Smooth muscle cell (in vitro differentiated cells): ENCODE measurements at regions not wholly inside any gene's neighbourhood (a gene's known extent, or its start where the extent isn't known, plus 50 kb on each side); places are given as distances from the start of the nearest gene placed in this dataset.

Experiments used
- DNase-seq: peaks from one replicate; lab custom pipeline; 2025; ENCODE audit not compliant: unreplicated experiment; lab: John Stamatoyannopoulos, UW
- H2AFZ ChIP-seq: fragments of 200-600 bp; sonication (generic); 2 replicates; pipeline ENCODE4 v1.6.0; 2016; ENCODE audit warnings: antibody characterized with exemption, low read depth, mild to moderate bottlenecking
- H3F3A ChIP-seq: fragments of 200-600 bp; sonication (generic); 2 replicates; pipeline ENCODE4 v1.6.0; 2017; ENCODE audit warnings: antibody characterized with exemption, low read depth
- H3K27ac ChIP-seq: fragments of 200-600 bp; sonication (generic); 2 replicates; pipeline ENCODE4 v1.5.1; 2016; ENCODE audit warnings: low read depth, mild to moderate bottlenecking
- H3K27me3 ChIP-seq: fragments of 200-600 bp; sonication (generic); 2 replicates; pipeline ENCODE4 v1.6.1; 2016; ENCODE audit warnings: low read depth, mild to moderate bottlenecking
- H3K36me3 ChIP-seq: fragments of 200-600 bp; sonication (generic); 2 replicates; pipeline ENCODE4 v1.5.1; 2016; ENCODE audit warnings: low read depth
- H3K4me1 ChIP-seq: fragments of 200-600 bp; sonication (generic); 2 replicates; pipeline ENCODE4 v1.5.1; 2016; ENCODE audit warnings: low read depth
- H3K4me2 ChIP-seq: fragments of 200-600 bp; sonication (generic); 2 replicates; pipeline ENCODE4 v1.6.0; 2016; ENCODE audit warnings: mild to moderate bottlenecking
- H3K4me3 ChIP-seq: fragments of 200-600 bp; sonication (generic); 2 replicates; pipeline ENCODE4 v1.5.1; 2016; ENCODE audit warnings: mild to moderate bottlenecking
- H3K79me2 ChIP-seq: fragments of 200-600 bp; sonication (generic); 2 replicates; pipeline ENCODE4 v1.6.0; 2016; ENCODE audit warnings: low read depth, mild to moderate bottlenecking
- H3K9ac ChIP-seq: fragments of 200-600 bp; sonication (generic); 2 replicates; pipeline ENCODE4 v1.6.0; 2016; ENCODE audit warnings: low read depth
- H3K9me3 ChIP-seq: fragments of 200-600 bp; sonication (generic); replicated peaks from 2 replicates; pipeline ENCODE4 v1.5.1; 2016; ENCODE audit warnings: low read depth
- H4K20me1 ChIP-seq: fragments of 200-600 bp; sonication (generic); 2 replicates; pipeline ENCODE4 v1.6.0; 2016; ENCODE audit warnings: low read depth
- WGBS: methylation state at CpG from one replicate; pipeline ENCODE4 v1.1.7; 2016; ENCODE audit warnings: low lambda C conversion rate; 5-methylcytosine and 5-hydroxymethylcytosine counted together
- TF ChIP-seq, protein P1 (sequence below): fragments of 200-600 bp; sonication (generic); IDR thresholded peaks from 2 replicates; pipeline ENCODE4 v1.5.1; 2017; ENCODE audit warnings: borderline replicate concordance, mild to moderate bottlenecking, antibody characterized with exemption; ENCODE audit not compliant: insufficient read depth, poor library complexity, severe bottlenecking

DNA sequence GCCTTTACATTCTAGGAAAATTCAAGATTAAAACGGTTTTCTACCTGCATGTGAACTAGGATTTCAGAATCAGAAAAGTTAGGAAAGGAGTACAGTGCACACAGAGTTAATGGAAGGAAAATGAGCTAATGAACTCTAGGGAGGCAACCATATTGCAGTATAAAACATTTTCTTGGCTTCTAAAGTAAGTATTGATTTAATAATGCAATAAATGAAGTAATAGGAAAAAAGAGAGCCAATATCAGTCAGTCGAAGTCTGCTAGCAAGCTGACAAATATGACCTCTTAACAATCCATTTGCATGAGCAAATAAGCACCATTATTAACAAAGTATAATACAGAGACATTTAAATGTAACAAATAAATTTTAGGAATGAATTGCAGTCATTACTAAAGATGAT is 80.2 kb upstream of the COL3A1 start:
- Histone ChIP-seq H3K4me1 (peaks cover 20% of the 10 kb centered on the region), H3K9ac (peak overlapping the region; percentile 47), H3K79me2 (peaks cover 30% of the 10 kb centered on the region), H3K36me3 (no peaks in the 10 kb centered on the region), H3K27me3 (no peaks in the 10 kb centered on the region), H3K4me2 (peak overlapping the region; percentile 83), H3K9me3 (peaks cover 1% of the 10 kb centered on the region), H3K27ac (peak overlapping the region; percentile 93), H3K4me3 (peak overlapping the region; percentile 0), H2AFZ (peak overlapping the region; percentile 68), H4K20me1 (no peaks in the 10 kb centered on the region), H3F3A (peaks cover 3% of the 10 kb centered on the region)
- no peak for DNase-seq
- WGBS = 50% methylated on average over 2 of the region's 2 CpGs
- TF ChIP-seq, protein P1, sequence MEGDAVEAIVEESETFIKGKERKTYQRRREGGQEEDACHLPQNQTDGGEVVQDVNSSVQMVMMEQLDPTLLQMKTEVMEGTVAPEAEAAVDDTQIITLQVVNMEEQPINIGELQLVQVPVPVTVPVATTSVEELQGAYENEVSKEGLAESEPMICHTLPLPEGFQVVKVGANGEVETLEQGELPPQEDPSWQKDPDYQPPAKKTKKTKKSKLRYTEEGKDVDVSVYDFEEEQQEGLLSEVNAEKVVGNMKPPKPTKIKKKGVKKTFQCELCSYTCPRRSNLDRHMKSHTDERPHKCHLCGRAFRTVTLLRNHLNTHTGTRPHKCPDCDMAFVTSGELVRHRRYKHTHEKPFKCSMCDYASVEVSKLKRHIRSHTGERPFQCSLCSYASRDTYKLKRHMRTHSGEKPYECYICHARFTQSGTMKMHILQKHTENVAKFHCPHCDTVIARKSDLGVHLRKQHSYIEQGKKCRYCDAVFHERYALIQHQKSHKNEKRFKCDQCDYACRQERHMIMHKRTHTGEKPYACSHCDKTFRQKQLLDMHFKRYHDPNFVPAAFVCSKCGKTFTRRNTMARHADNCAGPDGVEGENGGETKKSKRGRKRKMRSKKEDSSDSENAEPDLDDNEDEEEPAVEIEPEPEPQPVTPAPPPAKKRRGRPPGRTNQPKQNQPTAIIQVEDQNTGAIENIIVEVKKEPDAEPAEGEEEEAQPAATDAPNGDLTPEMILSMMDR = no peak

DNA sequence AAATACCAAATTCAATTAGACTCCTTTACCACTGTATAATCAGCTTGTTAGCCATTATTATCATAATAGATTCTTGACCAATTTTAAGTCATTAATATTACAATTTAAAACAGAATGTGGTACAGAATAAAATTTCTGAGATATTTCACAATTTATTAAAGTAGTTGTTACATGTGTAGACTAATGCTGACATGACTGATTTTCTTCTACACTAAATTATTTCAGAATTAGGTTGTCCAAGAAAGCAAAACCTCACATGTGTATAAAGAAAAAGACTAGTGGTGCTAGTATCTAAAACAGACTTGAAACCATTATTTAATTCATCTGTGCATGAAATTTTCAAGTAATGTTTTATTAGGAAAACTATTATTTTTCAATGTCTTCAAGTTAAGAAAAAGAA is 79.2 kb upstream of the COL3A1 start:
- TF ChIP-seq, protein P1 = no peak
- Histone ChIP-seq H3K79me2 (peaks cover 40% of the 10 kb centered on the region), H3K36me3 (no peaks in the 10 kb centered on the region), H3K27ac (peak overlapping the region; percentile 93), H3K4me3 (no peak overlapping the region), H3K4me2 (peak overlapping the region; percentile 83), H3K9ac (peak overlapping the region; percentile 47), H3K27me3 (no peaks in the 10 kb centered on the region), H3K9me3 (no peaks in the 10 kb centered on the region), H3F3A (peaks cover 3% of the 10 kb centered on the region), H3K4me1 (peaks cover 20% of the 10 kb centered on the region), H4K20me1 (no peaks in the 10 kb centered on the region), H2AFZ (peak overlapping the region; percentile 68)
- no peak for DNase-seq

DNA sequence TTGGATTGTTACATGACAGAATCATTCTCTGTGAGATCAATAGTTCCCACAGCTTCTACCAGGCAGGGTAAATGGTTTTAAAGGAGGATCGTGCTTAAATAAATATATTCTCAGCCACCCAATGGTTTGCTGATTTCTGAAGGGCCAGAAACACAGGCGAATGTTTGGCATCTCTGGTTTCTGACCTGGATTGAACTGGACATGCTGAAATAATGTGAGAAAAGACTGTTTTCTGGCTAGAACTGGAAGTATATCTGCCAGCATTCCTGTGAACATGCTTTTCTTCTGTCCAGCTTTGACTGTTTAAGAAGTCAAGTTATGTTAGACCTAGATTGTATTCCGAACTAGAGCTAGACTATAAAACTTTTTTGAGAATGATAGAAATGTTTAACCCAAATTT is 77.1 kb upstream of the COL3A1 start:
- TF ChIP-seq, protein P1 = no peak
- no peaks in the 10 kb centered on the region for H4K20me1 ChIP-seq
- H3K4me1 ChIP-seq = peaks cover 20% of the 10 kb centered on the region
- peak overlapping the region; percentile 69 for H3K27ac ChIP-seq
- peaks cover 54% of the 10 kb centered on the region for H3K79me2 ChIP-seq
- no peak overlapping the region for H3K4me3 ChIP-seq
- H3K9me3 ChIP-seq = no peaks in the 10 kb centered on the region
- H3F3A ChIP-seq = peaks cover 11% of the 10 kb centered on the region
- no peak for DNase-seq
- H3K4me2 ChIP-seq = peak overlapping the region; percentile 67
- 66% methylated on average over 3 of the region's 3 CpGs for WGBS
- peak overlapping the region; percentile 21 for H3K9ac ChIP-seq
- no peaks in the 10 kb centered on the region for H3K27me3 ChIP-seq
- H3K36me3 ChIP-seq = no peaks in the 10 kb centered on the region
- peak overlapping the region; percentile 86 for H2AFZ ChIP-seq

DNA sequence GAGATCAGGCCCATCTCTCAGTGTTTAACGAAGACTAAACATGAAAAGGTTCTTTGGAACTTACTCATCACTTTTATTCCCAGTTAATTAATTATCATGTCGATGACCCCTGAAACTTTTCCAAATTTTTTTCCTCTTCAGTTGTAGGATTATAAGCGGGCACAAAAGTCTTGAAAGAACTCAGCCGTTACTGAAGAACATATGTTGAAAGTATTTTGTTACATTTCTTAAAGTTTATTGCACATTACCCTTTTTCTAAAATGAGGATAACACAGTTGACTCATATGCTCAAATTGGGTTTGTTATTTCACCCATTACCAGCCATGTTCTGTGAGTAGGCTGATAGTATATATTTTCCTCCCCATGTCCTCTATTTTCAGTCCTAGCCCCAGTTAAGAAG is 75.9 kb upstream of the COL3A1 start:
- TF ChIP-seq, protein P1 = no peak
- DNase-seq = no peak
- Histone ChIP-seq H3K4me1 (peaks cover 17% of the 10 kb centered on the region), H3K79me2 (peaks cover 54% of the 10 kb centered on the region), H3F3A (peaks cover 14% of the 10 kb centered on the region), H3K36me3 (no peaks in the 10 kb centered on the region), H3K9me3 (no peaks in the 10 kb centered on the region), H2AFZ (peak overlapping the region; percentile 57), H4K20me1 (no peaks in the 10 kb centered on the region), H3K27ac (peak overlapping the region; percentile 69), H3K4me3 (no peak overlapping the region), H3K27me3 (no peaks in the 10 kb centered on the region), H3K4me2 (peak overlapping the region; percentile 67), H3K9ac (no peak overlapping the region)
- WGBS = 82% methylated on average over 4 of the region's 4 CpGs
